ENCODE measurements at regions not wholly inside any gene's neighbourhood (a gene's known extent, or its start where the extent isn't known, plus 50 kb on each side); places are given as distances from the start of the nearest gene placed in this dataset.

- no peaks in the 10 kb centered on the region for H3K27me3 ChIP-seq (ENCODE audit: control insufficient read depth in 4 of 4, insufficient read depth in 4 of 4, low read length in 3 of 4)
- TF ChIP-seq MAX (IDR thresholded peaks at IDR 0.05) (no peak), FOXA1 (IDR thresholded peaks at IDR 0.05) (no peak), ZBTB33 (IDR thresholded peaks at IDR 0.05) (no peak), HNF4G (IDR thresholded peaks at IDR 0.05) (no peak), RAD21 (IDR thresholded peaks at IDR 0.05) (no peak), YY1 (IDR thresholded peaks at IDR 0.05) (no peak), CTCF (IDR thresholded peaks at IDR 0.05; ENCODE audit: low read depth, low read length, missing input control) (no peak), ATF3 (IDR thresholded peaks at IDR 0.05) (no peak), GABPA (IDR thresholded peaks at IDR 0.05 in 1 of 2, conservative IDR thresholded peaks at IDR 0.05 in 1 of 2) (no peak), EGR1 (IDR thresholded peaks at IDR 0.05; ENCODE audit: low read depth in 2 of 2) (no peak), REST (IDR thresholded peaks at IDR 0.05) (no peak), SP1 (IDR thresholded peaks at IDR 0.05) (no peak), TAF1 (conservative IDR thresholded peaks at IDR 0.05) (no peak), FOXA2 (IDR thresholded peaks at IDR 0.05) (no peak), RXRA (IDR thresholded peaks at IDR 0.05) (no peak)
- H3K9me3 ChIP-seq (ENCODE audit: control insufficient read depth in 4 of 4, low read length in 3 of 4) = no peaks in the 10 kb centered on the region
- H3K4me3 ChIP-seq (ENCODE audit: low read depth in 1 of 3, low read length in 3 of 3) = no peak overlapping the region
- H3K9ac ChIP-seq (ENCODE audit: low read depth in 1 of 2, low read length in 2 of 2) = no peak overlapping the region
- H3K36me3 ChIP-seq (ENCODE audit: control insufficient read depth in 4 of 4, insufficient read depth in 3 of 4, low read depth in 1 of 4, low read length in 3 of 4) = no peaks in the 10 kb centered on the region
- no peak overlapping the region for H3K27ac ChIP-seq (ENCODE audit: low read depth in 1 of 2, low read length in 2 of 2)
- H3K4me1 ChIP-seq (ENCODE audit: control insufficient read depth in 4 of 4, insufficient read depth in 4 of 4, low read length in 3 of 4) = no peaks in the 10 kb centered on the region
- 81% methylated on average over 4 of the region's 4 CpGs for WGBS
- DNase-seq (ENCODE audit: low spot score) = no peak
Observed at GRCh38 chr2:45192991-45193390, 183.7 kb upstream of the SIX2 start.

- H3K9me3 ChIP-seq (ENCODE audit: control insufficient read depth in 4 of 4, low read length in 3 of 4) = no peaks in the 10 kb centered on the region
- H3K9ac ChIP-seq (ENCODE audit: low read depth in 1 of 2, low read length in 2 of 2) = no peak overlapping the region
- TF ChIP-seq REST (IDR thresholded peaks at IDR 0.05) = no peak
- no peak for TF ChIP-seq EGR1 (IDR thresholded peaks at IDR 0.05; ENCODE audit: low read depth in 2 of 2)
- TF ChIP-seq FOXA2 (IDR thresholded peaks at IDR 0.05) = no peak
- TF ChIP-seq TAF1 (conservative IDR thresholded peaks at IDR 0.05) = no peak
- TF ChIP-seq JUND (IDR thresholded peaks at IDR 0.05) = no peak
- no peak for TF ChIP-seq YY1 (IDR thresholded peaks at IDR 0.05)
- TF ChIP-seq ZBTB33 (IDR thresholded peaks at IDR 0.05) = no peak
- no peak for TF ChIP-seq SP1 (IDR thresholded peaks at IDR 0.05)
- no peak for TF ChIP-seq MAX (IDR thresholded peaks at IDR 0.05)
- no peak for TF ChIP-seq FOXA1 (IDR thresholded peaks at IDR 0.05)
- no peak for TF ChIP-seq NR2F2 (IDR thresholded peaks at IDR 0.05)
- no peak for TF ChIP-seq RXRA (IDR thresholded peaks at IDR 0.05)
- no peak for TF ChIP-seq HNF4G (IDR thresholded peaks at IDR 0.05)
- 95% methylated on average over 5 of the region's 5 CpGs for WGBS
- H3K27me3 ChIP-seq (ENCODE audit: control insufficient read depth in 4 of 4, insufficient read depth in 4 of 4, low read length in 3 of 4) = no peaks in the 10 kb centered on the region
- no peaks in the 10 kb centered on the region for H3K36me3 ChIP-seq (ENCODE audit: control insufficient read depth in 4 of 4, insufficient read depth in 3 of 4, low read depth in 1 of 4, low read length in 3 of 4)
- no peak overlapping the region for H3K4me3 ChIP-seq (ENCODE audit: low read depth in 1 of 3, low read length in 3 of 3)
- no peak for DNase-seq (ENCODE audit: low spot score)
- no peak overlapping the region for H3K27ac ChIP-seq (ENCODE audit: low read depth in 1 of 2, low read length in 2 of 2)
- no peaks in the 10 kb centered on the region for H3K4me1 ChIP-seq (ENCODE audit: control insufficient read depth in 4 of 4, insufficient read depth in 4 of 4, low read length in 3 of 4)
Observed at GRCh38 chr2:45192481-45192880, 183.2 kb upstream of the SIX2 start.
